ENCODE measurements at regions not wholly inside any gene's neighbourhood (a gene's known extent, or its start where the extent isn't known, plus 50 kb on each side); places are given as distances from the start of the nearest gene placed in this dataset.

DNA sequence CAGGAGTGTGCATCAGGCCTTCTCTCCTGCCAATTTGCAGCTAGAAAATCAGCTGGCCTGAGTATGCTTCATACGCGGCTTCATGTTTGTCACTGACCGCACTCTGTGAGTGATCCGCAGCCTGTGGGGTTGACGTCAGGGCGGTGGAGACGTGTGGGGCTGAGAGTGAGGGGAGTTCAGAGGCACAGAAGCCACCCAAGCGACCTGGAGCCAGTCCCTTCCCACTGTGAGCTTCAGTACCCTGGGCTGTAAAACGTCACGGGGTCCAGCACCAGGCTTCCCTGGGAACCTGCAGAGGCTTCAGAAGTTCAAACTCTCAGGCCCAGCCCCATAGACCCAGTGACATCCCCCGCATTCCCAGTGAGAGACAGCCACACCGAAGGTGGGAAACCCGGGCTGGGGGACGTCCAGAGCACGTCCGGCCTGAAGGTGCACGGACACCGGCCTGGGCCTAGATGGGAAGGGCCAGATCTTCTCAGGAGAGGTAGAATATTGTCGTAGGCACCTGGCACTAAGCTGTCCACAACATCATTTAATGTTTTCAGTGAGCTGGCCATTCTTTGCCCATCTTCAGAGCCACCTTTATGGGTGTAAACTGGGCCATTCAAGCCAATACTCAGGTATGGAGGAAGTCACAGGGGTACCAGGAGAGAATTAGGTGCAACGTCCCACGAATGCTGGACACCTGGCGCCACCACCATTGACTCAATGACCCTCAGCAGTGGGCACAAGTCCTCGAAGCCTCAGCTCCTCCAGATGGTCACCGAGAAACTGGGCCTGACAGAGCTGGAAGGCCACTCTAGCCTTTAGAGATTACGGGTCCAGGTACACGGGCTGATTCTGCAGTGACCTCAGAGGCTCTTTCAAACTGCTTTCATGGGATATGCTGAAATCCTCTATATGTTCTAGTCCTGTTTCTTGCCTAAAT lies 235.6 kb upstream of the MYT1L start:
- no peak for DNase-seq (ENCODE audit: extremely low read depth in 1 of 4, low spot score in 3 of 4)
- intact Hi-C loops (cut with micrococcal nuclease): no loop called here
- under 1% methylated on average over 25 of the region's 26 CpGs for WGBS (ENCODE audit: insufficient coverage, low coverage, missing lambda C conversion rate)
- no peaks in the 10 kb centered on the region for H3K9me1 ChIP-seq (ENCODE audit: control insufficient read depth, insufficient read depth, low read length)
- H3K9me3 ChIP-seq (replicated peaks; ENCODE audit: control insufficient read depth, insufficient read depth, low read depth, low read length): no peaks in the 10 kb centered on the region
- H2AFZ ChIP-seq (ENCODE audit: low read depth, low read length): no peak overlapping the region
- CTCF ChIA-PET (ENCODE audit: low intra/inter-chr PET ratio): no interaction called here
- no peak overlapping the region for H3K9ac ChIP-seq (ENCODE audit: insufficient read depth in 1 of 2, low read depth in 2 of 2, low read length in 2 of 2)
- no peak for TF ChIP-seq RUNX1 (IDR thresholded peaks at IDR 0.05; ENCODE audit: low read depth)
- TF ChIP-seq, protein P1, sequence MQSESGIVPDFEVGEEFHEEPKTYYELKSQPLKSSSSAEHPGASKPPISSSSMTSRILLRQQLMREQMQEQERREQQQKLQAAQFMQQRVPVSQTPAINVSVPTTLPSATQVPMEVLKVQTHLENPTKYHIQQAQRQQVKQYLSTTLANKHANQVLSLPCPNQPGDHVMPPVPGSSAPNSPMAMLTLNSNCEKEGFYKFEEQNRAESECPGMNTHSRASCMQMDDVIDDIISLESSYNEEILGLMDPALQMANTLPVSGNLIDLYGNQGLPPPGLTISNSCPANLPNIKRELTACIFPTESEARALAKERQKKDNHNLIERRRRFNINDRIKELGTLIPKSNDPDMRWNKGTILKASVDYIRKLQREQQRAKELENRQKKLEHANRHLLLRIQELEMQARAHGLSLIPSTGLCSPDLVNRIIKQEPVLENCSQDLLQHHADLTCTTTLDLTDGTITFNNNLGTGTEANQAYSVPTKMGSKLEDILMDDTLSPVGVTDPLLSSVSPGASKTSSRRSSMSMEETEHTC (IDR thresholded peaks at IDR 0.05): no peak
- TF ChIP-seq, protein P2, sequence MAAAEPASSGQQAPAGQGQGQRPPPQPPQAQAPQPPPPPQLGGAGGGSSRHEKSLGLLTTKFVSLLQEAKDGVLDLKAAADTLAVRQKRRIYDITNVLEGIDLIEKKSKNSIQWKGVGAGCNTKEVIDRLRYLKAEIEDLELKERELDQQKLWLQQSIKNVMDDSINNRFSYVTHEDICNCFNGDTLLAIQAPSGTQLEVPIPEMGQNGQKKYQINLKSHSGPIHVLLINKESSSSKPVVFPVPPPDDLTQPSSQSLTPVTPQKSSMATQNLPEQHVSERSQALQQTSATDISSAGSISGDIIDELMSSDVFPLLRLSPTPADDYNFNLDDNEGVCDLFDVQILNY (CRISPR knock-in tag; IDR thresholded peaks at IDR 0.05): no peak
- TF ChIP-seq, protein P3, sequence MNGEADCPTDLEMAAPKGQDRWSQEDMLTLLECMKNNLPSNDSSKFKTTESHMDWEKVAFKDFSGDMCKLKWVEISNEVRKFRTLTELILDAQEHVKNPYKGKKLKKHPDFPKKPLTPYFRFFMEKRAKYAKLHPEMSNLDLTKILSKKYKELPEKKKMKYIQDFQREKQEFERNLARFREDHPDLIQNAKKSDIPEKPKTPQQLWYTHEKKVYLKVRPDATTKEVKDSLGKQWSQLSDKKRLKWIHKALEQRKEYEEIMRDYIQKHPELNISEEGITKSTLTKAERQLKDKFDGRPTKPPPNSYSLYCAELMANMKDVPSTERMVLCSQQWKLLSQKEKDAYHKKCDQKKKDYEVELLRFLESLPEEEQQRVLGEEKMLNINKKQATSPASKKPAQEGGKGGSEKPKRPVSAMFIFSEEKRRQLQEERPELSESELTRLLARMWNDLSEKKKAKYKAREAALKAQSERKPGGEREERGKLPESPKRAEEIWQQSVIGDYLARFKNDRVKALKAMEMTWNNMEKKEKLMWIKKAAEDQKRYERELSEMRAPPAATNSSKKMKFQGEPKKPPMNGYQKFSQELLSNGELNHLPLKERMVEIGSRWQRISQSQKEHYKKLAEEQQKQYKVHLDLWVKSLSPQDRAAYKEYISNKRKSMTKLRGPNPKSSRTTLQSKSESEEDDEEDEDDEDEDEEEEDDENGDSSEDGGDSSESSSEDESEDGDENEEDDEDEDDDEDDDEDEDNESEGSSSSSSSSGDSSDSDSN (IDR thresholded peaks at IDR 0.05; ENCODE audit: borderline replicate concordance in 1 of 2, low read depth in 2 of 2, low read length in 2 of 2): no peak
- in situ Hi-C loops (cut with MboI): no loop called here
- H3K4me2 ChIP-seq (ENCODE audit: insufficient read depth, low read length): no peak overlapping the region
- no peaks in the 10 kb centered on the region for H3K36me3 ChIP-seq (ENCODE audit: control insufficient read depth, insufficient read depth, low read length)
- no peak for FAIRE-seq
- peaks cover 11% of the 10 kb centered on the region; the same call in 1 of the 2 replicates for H4K20me1 ChIP-seq (replicated peaks; ENCODE audit: control insufficient read depth, insufficient read depth, low read length)
- POLR2A ChIA-PET: no interaction called here
- H3K27ac ChIP-seq (ENCODE audit: extremely low read depth, low read depth, low read length): no peak overlapping the region
- H3K4me1 ChIP-seq (replicated peaks in 1 of 2; ENCODE audit: control insufficient read depth in 2 of 2, insufficient read depth in 2 of 2, low read length in 2 of 2): peaks cover 0 to 1% of the 10 kb centered on the region in 2 experiments; a peak in 1 of 5 replicates
- BruUV-seq (replicated peaks): no TSS peak
- no peaks in the 10 kb centered on the region for H3K79me2 ChIP-seq (ENCODE audit: control insufficient read depth, insufficient read depth, low read length)
- H3K4me3 ChIP-seq: no peak overlapping the region
- no peak; the same call in 2 of the 3 replicates for ATAC-seq
- peaks cover 28 to 77% of the 10 kb centered on the region in 2 experiments; a peak in 4 of 5 replicates for H3K27me3 ChIP-seq (ENCODE audit: control insufficient read depth in 2 of 2, insufficient read depth in 2 of 2, low read length in 2 of 2)

All from K562 (cell line).